Endothelial cell of umbilical vein (primary cell): ENCODE measurements at regions not wholly inside any gene's neighbourhood (a gene's known extent, or its start where the extent isn't known, plus 50 kb on each side); places are given as distances from the start of the nearest gene placed in this dataset.

Source experiments
- BruUV-seq: library from RNA; stranded (reverse); fragments of 400-500 nt; replicated peaks from 2 replicates; lab custom pipeline; 2021; lab: Mats Ljungman, UMichigan
- CTCF ChIA-PET: fragments of 300-600, 350-600 bp; sonication (Branson Sonifier 250); formaldehyde crosslinking; loops from one replicate; lab custom pipeline; 2021; ENCODE audit warnings: antibody characterized with exemption, inconsistent platforms; lab: Charles Lee
- POLR2A ChIA-PET: fragments of 300-600, 350-600 bp; sonication (Branson Sonifier 250); formaldehyde crosslinking; loops from one replicate; lab custom pipeline; 2021; ENCODE audit warnings: antibody characterized with exemption, inconsistent platforms; lab: Charles Lee
- DNase-seq: peaks from one replicate; pipeline ENCODE4 v3.0.0-alpha.2; 2011; ENCODE audit warnings: low read depth, low spot score
- FAIRE-seq: peaks from 2 replicates; lab custom pipeline; 2011; peaks lifted over from hg19 to GRCh38; lab: Jason Lieb, UNC
- H2AFZ ChIP-seq: 2 replicates; pipeline ENCODE4 v1.6.0; 2012; ENCODE audit warnings: low read depth, low read length, control low read depth, inconsistent platforms
- H3K27ac ChIP-seq: 2 replicates; pipeline ENCODE4 v1.5.1; 2011; ENCODE audit warnings: low read depth, mild to moderate bottlenecking, control low read depth, low read length, moderate library complexity; ENCODE audit not compliant: insufficient read depth
- H3K27me3 ChIP-seq, 2 experiments: 2 replicates each; pipeline versions ENCODE4 v1.6.0 to v1.6.1; 2011; ENCODE audit warnings: low read length in 2 of 2, mixed read lengths in 1 of 2; ENCODE audit not compliant: control insufficient read depth in 2 of 2, insufficient read depth in 2 of 2
- H3K36me3 ChIP-seq, 2 experiments: 2 replicates in 1 of 2; 3 replicates in 1 of 2; pipeline ENCODE4 v1.5.1; 2011; ENCODE audit warnings: low read length in 2 of 2, mild to moderate bottlenecking in 1 of 2, moderate library complexity in 1 of 2; ENCODE audit not compliant: control insufficient read depth in 2 of 2, insufficient read depth in 2 of 2; ENCODE audit errors: extremely low read depth in 1 of 2
- H3K4me1 ChIP-seq: 3 replicates; pipeline ENCODE4 v1.5.1; 2011; ENCODE audit warnings: mild to moderate bottlenecking, low read length; ENCODE audit not compliant: control insufficient read depth, insufficient read depth; ENCODE audit errors: extremely low read depth
- H3K4me2 ChIP-seq: 2 replicates; pipeline ENCODE4 v1.6.1; 2011; ENCODE audit warnings: low read length, control low read depth, mixed read lengths; ENCODE audit not compliant: insufficient read depth
- H3K4me3 ChIP-seq, 3 experiments: fragments of 200-600 bp in 1 of 3; sonication (generic), shearing (Covaris generic) in 1 of 3; replicated peaks in 1 of 3; 2 replicates each; pipeline ENCODE4 v1.5.1; 2011 to 2016; ENCODE audit warnings: control low read depth in 3 of 3, low read length in 3 of 3, mild to moderate bottlenecking in 2 of 3, inconsistent platforms in 1 of 3, low read depth in 1 of 3, moderate library complexity in 1 of 3; ENCODE audit not compliant: insufficient read depth in 1 of 3
- H3K79me2 ChIP-seq: 2 replicates; pipeline ENCODE4 v1.6.0; 2012; ENCODE audit warnings: low read length, inconsistent platforms; ENCODE audit not compliant: control insufficient read depth, insufficient read depth
- H3K9ac ChIP-seq: replicated peaks from 2 replicates; pipeline ENCODE3; 2011; ENCODE audit warnings: low read length, control low read depth; ENCODE audit not compliant: insufficient read depth; ENCODE audit errors: extremely low read depth
- H3K9me1 ChIP-seq: replicated peaks from 3 replicates; pipeline ENCODE4 v1.6.0; 2011; ENCODE audit warnings: mild to moderate bottlenecking, low read length; ENCODE audit not compliant: control insufficient read depth, insufficient read depth; ENCODE audit errors: extremely low read depth
- H3K9me3 ChIP-seq: replicated peaks from 2 replicates; pipeline ENCODE4 v1.5.1; 2012; ENCODE audit warnings: low read length, inconsistent platforms; ENCODE audit not compliant: control insufficient read depth, insufficient read depth
- H4K20me1 ChIP-seq: replicated peaks from 2 replicates; pipeline ENCODE3; 2011; ENCODE audit warnings: mild to moderate bottlenecking, low read length; ENCODE audit not compliant: control insufficient read depth, insufficient read depth; ENCODE audit errors: extremely low read depth
- CTCF ChIP-seq, 2 donors: IDR thresholded peaks; 1 replicate in 1 of 2; 2 replicates in 1 of 2; pipeline ENCODE4 v1.5.1; 2011; ENCODE audit warnings: low read length in 2 of 2, mild to moderate bottlenecking in 2 of 2, moderate library complexity in 2 of 2, control low read depth in 1 of 2, inconsistent platforms in 1 of 2, low read depth in 1 of 2; ENCODE audit not compliant: insufficient read depth in 1 of 2; ENCODE audit errors: extremely low read depth in 1 of 2
- EZH2 ChIP-seq: IDR thresholded peaks from 2 replicates; pipeline ENCODE4 v1.6.1; 2012; ENCODE audit warnings: borderline replicate concordance, low read depth, mild to moderate bottlenecking, moderate library complexity, low read length, inconsistent platforms; ENCODE audit not compliant: severe bottlenecking
- FOS ChIP-seq: IDR thresholded peaks from 2 replicates; pipeline ENCODE4 v1.6.1; 2011; ENCODE audit warnings: mild to moderate bottlenecking, low read length, moderate library complexity, borderline replicate concordance; ENCODE audit not compliant: insufficient read depth
- GATA2 ChIP-seq: IDR thresholded peaks from 2 replicates; pipeline ENCODE4 v1.7.0; 2011; ENCODE audit warnings: low read depth, mild to moderate bottlenecking, moderate library complexity, mixed read lengths, low read length; ENCODE audit not compliant: insufficient read length, insufficient read depth
- JUN ChIP-seq: IDR thresholded peaks from 2 replicates; pipeline ENCODE4 v1.6.1; 2011; ENCODE audit warnings: borderline replicate concordance, low read depth; ENCODE audit not compliant: insufficient read length, insufficient read depth
- MAX ChIP-seq: IDR thresholded peaks from 2 replicates; pipeline ENCODE4 v1.6.1; 2011; ENCODE audit not compliant: insufficient read depth, insufficient read length
- MYC ChIP-seq: IDR thresholded peaks from one replicate; pipeline ENCODE4 v1.6.1; 2011; ENCODE audit warnings: mild to moderate bottlenecking, low read depth, low read length
- POLR2A ChIP-seq: IDR thresholded peaks from 2 replicates; pipeline ENCODE4 v1.6.1; 2012; ENCODE audit warnings: low read depth, mild to moderate bottlenecking, control low read depth, low read length
- POLR2AphosphoS5 ChIP-seq: IDR thresholded peaks from 2 replicates; pipeline ENCODE4 v1.6.1; 2012; ENCODE audit warnings: low read depth, mild to moderate bottlenecking, control low read depth, low read length, moderate library complexity; ENCODE audit not compliant: insufficient read depth
- dilution Hi-C: fragments of 300-500 bp; cut with MboI; formaldehyde crosslinking; loops from one replicate; pipeline ENCODE4 v1.15.0; 2019; ENCODE audit warnings: low sequenced_read_pairs; ENCODE audit not compliant: extremely low pct_ligation_motif_present
- intact Hi-C: fragments of 100-400 bp; cut with micrococcal nuclease; formaldehyde crosslinking; loops from one replicate; pipeline ENCODE4 v1.10.0; 2022

- dilution Hi-C loops: no loop called here
- Histone ChIP-seq H3K27ac (no peak overlapping the region), H3K27me3 (peaks cover 5 to 7% of the 10 kb centered on the region in 2 experiments), H3K9me1 (no peaks in the 10 kb centered on the region), H3K4me2 (no peak overlapping the region), H3K36me3 (no peaks in the 10 kb centered on the region), H3K79me2 (no peaks in the 10 kb centered on the region), H3K9ac (no peak overlapping the region), H2AFZ (no peak overlapping the region), H3K4me1 (no peaks in the 10 kb centered on the region), H3K9me3 (peaks cover 4% of the 10 kb centered on the region), H3K4me3 (no peak overlapping the region), H4K20me1 (no peaks in the 10 kb centered on the region)
- no TSS peak for BruUV-seq
- POLR2A ChIA-PET: no interaction called here
- CTCF ChIA-PET: interaction anchor here (0.7 to 1.5 kb wide), 2 partner anchors 18 to 180 kb away, joined by 3 to 4 read pairs; no protein-coding TSS in a partner anchor
- no peak for DNase-seq
- intact Hi-C loops: no loop called here
- no peak for TF ChIP-seq POLR2AphosphoS5
- TF ChIP-seq MYC: no peak
- no peak for TF ChIP-seq JUN
- no peak for TF ChIP-seq EZH2
- TF ChIP-seq FOS: no peak
- no peak for TF ChIP-seq MAX
- no peak for FAIRE-seq
Measured at GRCh38 chr17:59491353-59492090, 73.9 kb upstream of the DHX40 start.

- H3K9me3 ChIP-seq: peaks cover 4% of the 10 kb centered on the region
- no peaks in the 10 kb centered on the region for H4K20me1 ChIP-seq
- H3K27me3 ChIP-seq: peaks cover 5 to 7% of the 10 kb centered on the region in 2 experiments
- no peak overlapping the region for H3K27ac ChIP-seq
- FAIRE-seq (no peak), DNase-seq (no peak)
- H3K4me1 ChIP-seq: no peaks in the 10 kb centered on the region
- dilution Hi-C loops (no loop called here), intact Hi-C loops (no loop called here)
- H3K9ac ChIP-seq: no peak overlapping the region
- CTCF ChIA-PET: interaction anchor here (0.7 to 1.5 kb wide), 2 partner anchors 19 to 181 kb away, joined by 3 to 4 read pairs; no protein-coding TSS in a partner anchor
- H3K9me1 ChIP-seq: no peaks in the 10 kb centered on the region
- TF ChIP-seq EZH2 (no peak), POLR2A (no peak), MAX (no peak), FOS (no peak), JUN (no peak), POLR2AphosphoS5 (no peak), MYC (no peak), CTCF (IDR thresholded peaks at IDR 0.05; ENCODE audit: extremely low read depth in 1 of 2, insufficient read depth in 1 of 2, low read depth in 1 of 2, low read length in 2 of 2) (no peak), GATA2 (no peak)
- H2AFZ ChIP-seq: no peak overlapping the region
- POLR2A ChIA-PET: no interaction called here
- no peak overlapping the region for H3K4me3 ChIP-seq
- no peaks in the 10 kb centered on the region for H3K79me2 ChIP-seq
- H3K36me3 ChIP-seq: no peaks in the 10 kb centered on the region
- H3K4me2 ChIP-seq: no peak overlapping the region
- BruUV-seq: no TSS peak
Measured at GRCh38 chr17:59492091-59492451, 73.3 kb upstream of the DHX40 start.
